CD4-positive, alpha-beta T cell (primary cell): ENCODE measurements at regions not wholly inside any gene's neighbourhood (a gene's known extent, or its start where the extent isn't known, plus 50 kb on each side); places are given as distances from the start of the nearest gene placed in this dataset.

ENCODE experiments used
- ATAC-seq: fragments of 200-7000 bp; cut with Tn5 transposase; one replicate; pipeline ENCODE4 v1.10.0; 2022; ENCODE audit warnings: mild to moderate bottlenecking; ENCODE audit not compliant: poor library complexity
- CTCF ChIA-PET: fragments of 350-600 bp; sonication (Branson Sonifier 250); formaldehyde crosslinking; loops from one replicate; lab custom pipeline; 2021; ENCODE audit warnings: antibody characterized with exemption, inconsistent platforms; lab: Charles Lee
- POLR2A ChIA-PET: fragments of 350-600 bp; sonication (Branson Sonifier 250); formaldehyde crosslinking; loops from one replicate; lab custom pipeline; 2021; ENCODE audit warnings: antibody characterized with exemption, inconsistent platforms; lab: Charles Lee
- DNase-seq, 14 experiments: peaks; one replicate each; pipeline ENCODE4 v3.0.0-alpha.2; 2013 to 2020; ENCODE audit warnings: mixed read lengths in 2 of 14
- H3K27ac ChIP-seq, 2 donors: one replicate each; pipeline versions ENCODE4 v1.5.1 to v1.7.0; 2013; ENCODE audit warnings: low read length in 2 of 2, low read depth in 1 of 2, mild to moderate bottlenecking in 1 of 2
- H3K27me3 ChIP-seq, 2 experiments: 1 replicate in 1 of 2; 2 replicates in 1 of 2; pipeline versions ENCODE4 v1.6.1 to v1.7.0; 2013; ENCODE audit warnings: low read length in 2 of 2, control low read depth in 1 of 2, mild to moderate bottlenecking in 1 of 2, moderate library complexity in 1 of 2; ENCODE audit not compliant: insufficient read depth in 2 of 2, control insufficient read depth in 1 of 2
- H3K36me3 ChIP-seq: one replicate; pipeline ENCODE4 v1.6.1; 2013; ENCODE audit warnings: low read length, control low read depth; ENCODE audit not compliant: insufficient read depth
- H3K4me1 ChIP-seq: one replicate; pipeline ENCODE4 v1.6.1; 2013; ENCODE audit warnings: low read length, control low read depth; ENCODE audit not compliant: insufficient read depth
- H3K4me3 ChIP-seq: one replicate; pipeline ENCODE4 v1.5.1; 2013; ENCODE audit warnings: mild to moderate bottlenecking, low read length, moderate library complexity
- H3K9me3 ChIP-seq, 2 experiments: 1 replicate in 1 of 2; 2 replicates in 1 of 2; pipeline versions ENCODE4 v1.6.1 to v1.7.0; 2013; ENCODE audit warnings: low read length in 2 of 2, mild to moderate bottlenecking in 2 of 2, control low read depth in 1 of 2, moderate library complexity in 1 of 2; ENCODE audit not compliant: control insufficient read depth in 1 of 2, insufficient read depth in 1 of 2
- H3K27ac Mint-ChIP-seq: one replicate; pipeline ENCODE4 v1.8.0; 2020; ENCODE audit warnings: mixed read lengths
- H3K27me3 Mint-ChIP-seq: one replicate; pipeline ENCODE4 v1.8.0; 2021; ENCODE audit warnings: mixed read lengths
- H3K36me3 Mint-ChIP-seq: one replicate; pipeline ENCODE4 v1.8.0; 2021; ENCODE audit warnings: low read depth, mixed read lengths
- H3K4me1 Mint-ChIP-seq: one replicate; pipeline ENCODE4 v1.8.0; 2021; ENCODE audit warnings: low read depth, mixed read lengths
- H3K4me3 Mint-ChIP-seq: one replicate; pipeline ENCODE4 v1.8.0; 2020; ENCODE audit warnings: mild to moderate bottlenecking, mixed read lengths
- H3K9me3 Mint-ChIP-seq: one replicate; pipeline ENCODE4 v1.8.0; 2020; ENCODE audit warnings: mixed read lengths
- intact Hi-C, 2 experiments: fragments of 100-400 bp; cut with DNase I in 1 of 2; cut with micrococcal nuclease in 1 of 2; formaldehyde crosslinking; loops; one replicate each; pipeline versions ENCODE4 v1.15.1 to v1.9.0; 2023 to 2025; cut with DNase I, micrococcal nuclease
- TF ChIP-seq, protein P1 (sequence below): fragments of 200-600 bp; IDR thresholded peaks from one replicate; pipeline ENCODE4 v1.8.0; 2022; ENCODE audit warnings: antibody characterized with exemption, mild to moderate bottlenecking

DNA sequence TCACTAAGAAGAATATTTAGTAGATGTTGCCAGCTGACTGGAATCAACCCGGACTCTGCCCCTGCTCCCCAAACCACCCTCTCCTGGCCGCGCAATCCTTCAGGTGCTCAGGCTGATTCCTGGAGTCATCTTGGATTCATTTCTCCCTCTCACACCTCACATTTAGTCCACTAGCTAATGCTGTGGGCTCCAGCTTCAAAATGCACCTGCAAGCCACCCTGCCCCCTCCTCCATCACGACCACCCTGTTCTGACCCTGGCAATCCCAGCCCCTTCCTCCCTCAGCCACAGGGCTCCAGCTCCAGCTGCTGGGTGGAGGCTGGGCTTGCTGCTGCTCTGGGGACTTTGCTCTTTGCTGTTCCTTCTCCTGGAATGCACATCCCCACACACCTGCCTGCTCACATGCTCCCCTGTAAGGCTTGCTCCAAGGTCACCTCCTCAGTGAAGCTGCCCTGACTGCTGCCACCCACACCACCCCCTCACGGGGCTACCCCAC, 61.3 kb upstream of the SH3RF3 start:
- H3K9me3 ChIP-seq, result no peaks in the 10 kb centered on the region
- ChIA-PET CTCF (no interaction called here), POLR2A (no interaction called here)

DNA sequence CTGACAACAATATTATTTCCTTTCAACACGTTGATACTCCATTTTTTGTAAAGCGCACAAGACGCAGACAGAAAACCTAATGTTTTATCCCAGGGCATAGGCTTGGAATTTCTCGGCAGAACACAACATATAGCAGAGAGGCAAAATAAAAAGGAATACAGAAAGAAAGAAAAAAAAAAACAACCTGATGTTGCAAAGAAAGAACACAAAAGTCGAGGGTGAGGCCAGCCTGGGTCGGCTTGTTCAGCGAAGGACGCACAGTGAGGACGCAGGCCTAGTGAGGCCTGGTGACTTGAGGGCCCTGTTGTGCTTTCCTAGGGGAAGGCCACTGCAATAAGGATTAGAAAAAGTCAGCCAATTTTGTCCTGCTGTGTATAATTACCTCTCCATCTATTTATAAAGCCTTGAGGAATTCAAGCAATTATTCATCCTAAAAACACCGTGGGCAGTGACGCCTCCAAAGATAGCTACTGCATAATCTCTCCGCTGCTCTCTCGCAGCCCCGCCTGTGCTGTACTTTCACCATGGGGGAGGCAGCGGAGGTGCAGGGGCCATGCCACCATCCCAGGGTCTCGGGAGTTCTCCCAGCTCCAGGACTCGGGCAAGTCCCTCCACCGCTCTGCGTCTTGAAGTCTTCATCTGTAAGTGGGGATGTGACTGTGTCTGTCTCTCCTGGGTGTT, 61.9 kb upstream of the SH3RF3 start:
- Histone ChIP-seq H3K36me3 (no peaks in the 10 kb centered on the region), H3K4me3 (no peak overlapping the region), H3K9me3 (no peaks in the 10 kb centered on the region), H3K4me1 (peaks cover 15% of the 10 kb centered on the region), H3K27me3 (no peaks in the 10 kb centered on the region), H3K27ac (no peak overlapping the region)
- peaks cover 27% of the 10 kb centered on the region for H3K4me1 Mint-ChIP-seq
- H3K27ac Mint-ChIP-seq, result no peak overlapping the region
- no peak for DNase-seq
- ChIA-PET CTCF (no interaction called here), POLR2A (no interaction called here)
- ATAC-seq, result no peak
- intact Hi-C loops, result no loop called here
- no peaks in the 10 kb centered on the region for H3K9me3 Mint-ChIP-seq
- H3K36me3 Mint-ChIP-seq, result no peaks in the 10 kb centered on the region
- no peak overlapping the region for H3K4me3 Mint-ChIP-seq
- H3K27me3 Mint-ChIP-seq, result peaks cover 6% of the 10 kb centered on the region
- TF ChIP-seq, protein P1, sequence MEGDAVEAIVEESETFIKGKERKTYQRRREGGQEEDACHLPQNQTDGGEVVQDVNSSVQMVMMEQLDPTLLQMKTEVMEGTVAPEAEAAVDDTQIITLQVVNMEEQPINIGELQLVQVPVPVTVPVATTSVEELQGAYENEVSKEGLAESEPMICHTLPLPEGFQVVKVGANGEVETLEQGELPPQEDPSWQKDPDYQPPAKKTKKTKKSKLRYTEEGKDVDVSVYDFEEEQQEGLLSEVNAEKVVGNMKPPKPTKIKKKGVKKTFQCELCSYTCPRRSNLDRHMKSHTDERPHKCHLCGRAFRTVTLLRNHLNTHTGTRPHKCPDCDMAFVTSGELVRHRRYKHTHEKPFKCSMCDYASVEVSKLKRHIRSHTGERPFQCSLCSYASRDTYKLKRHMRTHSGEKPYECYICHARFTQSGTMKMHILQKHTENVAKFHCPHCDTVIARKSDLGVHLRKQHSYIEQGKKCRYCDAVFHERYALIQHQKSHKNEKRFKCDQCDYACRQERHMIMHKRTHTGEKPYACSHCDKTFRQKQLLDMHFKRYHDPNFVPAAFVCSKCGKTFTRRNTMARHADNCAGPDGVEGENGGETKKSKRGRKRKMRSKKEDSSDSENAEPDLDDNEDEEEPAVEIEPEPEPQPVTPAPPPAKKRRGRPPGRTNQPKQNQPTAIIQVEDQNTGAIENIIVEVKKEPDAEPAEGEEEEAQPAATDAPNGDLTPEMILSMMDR, result no peak

More for the DNA sequence above, 61.3 kb upstream of the SH3RF3 start:
- Histone ChIP-seq H3K4me1 (peaks cover 10% of the 10 kb centered on the region), H3K27ac (no peak overlapping the region), H3K4me3 (no peak overlapping the region), H3K27me3 (no peaks in the 10 kb centered on the region), H3K36me3 (no peaks in the 10 kb centered on the region)
- DNase-seq (no peak), ATAC-seq (no peak)
- intact Hi-C loops, result no loop called here
- H3K27ac Mint-ChIP-seq, result no peak overlapping the region
- TF ChIP-seq, protein P1, result no peak
- peaks cover 6% of the 10 kb centered on the region for H3K27me3 Mint-ChIP-seq
- H3K4me1 Mint-ChIP-seq, result peaks cover 23% of the 10 kb centered on the region
- H3K9me3 Mint-ChIP-seq, result no peaks in the 10 kb centered on the region
- H3K4me3 Mint-ChIP-seq, result no peak overlapping the region
- no peaks in the 10 kb centered on the region for H3K36me3 Mint-ChIP-seq

DNA sequence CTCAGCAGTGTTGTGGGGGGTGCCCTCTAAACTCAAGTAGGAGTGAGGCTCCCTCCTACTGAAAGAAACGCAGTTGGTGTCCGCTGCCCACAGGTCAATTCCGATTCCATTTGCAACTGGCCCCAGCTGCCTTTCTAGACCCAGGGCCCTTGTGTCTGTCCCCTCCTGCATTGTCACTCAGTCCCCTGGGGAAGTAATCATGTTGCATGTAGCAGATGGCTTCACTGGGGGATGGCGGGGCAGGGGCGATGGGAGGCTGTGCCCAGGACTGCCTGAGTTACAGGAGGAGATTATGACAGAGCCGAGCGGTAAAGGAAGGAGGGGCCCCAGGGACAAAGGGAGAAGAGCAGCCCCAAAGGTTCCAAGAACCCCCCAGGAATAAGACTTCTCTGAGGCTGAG, 62.5 kb upstream of the SH3RF3 start:
- ChIA-PET CTCF (no interaction called here), POLR2A (no interaction called here)
- Mint-ChIP-seq H3K36me3 (no peaks in the 10 kb centered on the region), H3K9me3 (no peaks in the 10 kb centered on the region), H3K27me3 (peaks cover under 1% of the 10 kb centered on the region), H3K4me1 (peaks cover 25% of the 10 kb centered on the region), H3K27ac (no peak overlapping the region), H3K4me3 (no peak overlapping the region)
- no peak overlapping the region for H3K27ac ChIP-seq
- no peak for DNase-seq
- intact Hi-C loops, result no loop called here
- no peaks in the 10 kb centered on the region for H3K36me3 ChIP-seq
- H3K4me3 ChIP-seq, result no peak overlapping the region
- TF ChIP-seq, protein P1, result no peak
- no peaks in the 10 kb centered on the region for H3K9me3 ChIP-seq
- H3K4me1 ChIP-seq, result peaks cover 15% of the 10 kb centered on the region
- no peak for ATAC-seq
- no peaks in the 10 kb centered on the region for H3K27me3 ChIP-seq
